IMR-90 (cell line): ENCODE measurements at regions not wholly inside any gene's neighbourhood (a gene's known extent, or its start where the extent isn't known, plus 50 kb on each side); places are given as distances from the start of the nearest gene placed in this dataset.

ENCODE experiments used
- ATAC-seq: fragments of 200-7000 bp; cut with Tn5 transposase; 2 replicates; pipeline ENCODE4 v1.9.1; 2020; ENCODE audit warnings: low read depth, mild to moderate bottlenecking, moderate library complexity
- BruUV-seq: library from RNA; stranded (reverse); fragments of 400-500 nt; replicated peaks from 2 replicates; lab custom pipeline; 2021; lab: Mats Ljungman, UMichigan
- CTCF ChIA-PET: fragments of 300-600 bp; formaldehyde crosslinking; extraction: SDS; loops from one replicate; lab custom pipeline; 2021; ENCODE audit warnings: antibody characterized with exemption; lab: Yijun Ruan, JAX
- POLR2A ChIA-PET: fragments of 300-600 bp; sonication (Branson Sonifier 250); formaldehyde crosslinking; loops from one replicate; lab custom pipeline; 2022; ENCODE audit warnings: antibody characterized with exemption; ENCODE audit not compliant: unreplicated experiment; lab: Charles Lee
- DNase-seq: peaks from one replicate; pipeline ENCODE4 v3.0.0; 2013
- H2AFZ ChIP-seq: replicated peaks from 2 replicates; pipeline ENCODE3; 2013; ENCODE audit warnings: low read length, mild to moderate bottlenecking; ENCODE audit not compliant: poor library complexity
- H2AK5ac ChIP-seq: 2 replicates; pipeline ENCODE4 v1.6.1; 2013; ENCODE audit warnings: low read depth, low read length, inconsistent platforms
- H2AK9ac ChIP-seq: replicated peaks from 2 replicates; pipeline ENCODE3; 2013; ENCODE audit warnings: mild to moderate bottlenecking, low read depth, low read length, moderate library complexity; ENCODE audit not compliant: poor library complexity
- H2BK120ac ChIP-seq: 2 replicates; pipeline ENCODE4 v1.6.1; 2013; ENCODE audit warnings: low read depth, low read length, inconsistent platforms
- H2BK15ac ChIP-seq: 3 replicates; pipeline ENCODE4 v1.6.1; 2013; ENCODE audit warnings: low read depth, low read length, inconsistent platforms
- H2BK20ac ChIP-seq: 2 replicates; pipeline ENCODE4 v1.6.1; 2013; ENCODE audit warnings: low read depth, mild to moderate bottlenecking, inconsistent platforms, low read length, moderate library complexity
- H2BK5ac ChIP-seq: 2 replicates; pipeline ENCODE4 v1.6.1; 2013; ENCODE audit warnings: mild to moderate bottlenecking, low read depth, low read length, inconsistent platforms; ENCODE audit not compliant: poor library complexity, severe bottlenecking
- H3K14ac ChIP-seq: replicated peaks from 2 replicates; pipeline ENCODE4 v1.6.1; 2013; ENCODE audit warnings: low read depth, low read length, inconsistent platforms
- H3K18ac ChIP-seq: 2 replicates; pipeline ENCODE4 v1.6.1; 2013; ENCODE audit warnings: low read depth, low read length, control low read depth
- H3K23ac ChIP-seq: 2 replicates; pipeline ENCODE4 v1.6.1; 2013; ENCODE audit warnings: low read depth, low read length, inconsistent platforms
- H3K27ac ChIP-seq: 2 replicates; pipeline ENCODE4 v1.5.1; 2013; ENCODE audit warnings: mild to moderate bottlenecking, control low read depth, low read length; ENCODE audit not compliant: insufficient read depth
- H3K27me3 ChIP-seq: 2 replicates; pipeline ENCODE4 v1.6.1; 2013; ENCODE audit warnings: low read length; ENCODE audit not compliant: control insufficient read depth, insufficient read depth
- H3K36me3 ChIP-seq: 2 replicates; pipeline ENCODE4 v1.6.1; 2013; ENCODE audit warnings: low read length, mixed read lengths; ENCODE audit not compliant: control insufficient read depth, insufficient read depth
- H3K4ac ChIP-seq: 2 replicates; pipeline ENCODE4 v1.6.1; 2013; ENCODE audit warnings: low read depth, low read length, inconsistent platforms
- H3K4me1 ChIP-seq: 2 replicates; pipeline ENCODE4 v1.6.1; 2013; ENCODE audit warnings: low read length, mixed read lengths; ENCODE audit not compliant: control insufficient read depth, insufficient read depth
- H3K4me2 ChIP-seq: 2 replicates; pipeline ENCODE4 v1.6.1; 2013; ENCODE audit warnings: low read depth, mild to moderate bottlenecking, control low read depth, low read length, moderate library complexity
- H3K4me3 ChIP-seq: 2 replicates; pipeline ENCODE4 v1.5.1; 2013; ENCODE audit warnings: low read depth, mild to moderate bottlenecking, control low read depth, low read length, moderate library complexity; ENCODE audit not compliant: insufficient read depth
- H3K56ac ChIP-seq: 2 replicates; pipeline ENCODE4 v1.6.1; 2013; ENCODE audit warnings: low read length, inconsistent platforms; ENCODE audit not compliant: insufficient read depth; ENCODE audit errors: extremely low read depth
- H3K79me1 ChIP-seq, 2 experiments: 2 replicates each; pipeline ENCODE4 v1.6.1; 2013; ENCODE audit warnings: low read length in 2 of 2, inconsistent platforms in 1 of 2, low read depth in 1 of 2
- H3K9ac ChIP-seq: 2 replicates; pipeline ENCODE4 v1.6.1; 2013; ENCODE audit warnings: low read depth, low read length, control low read depth
- H3K9me1 ChIP-seq: 2 replicates; pipeline ENCODE4 v1.6.1; 2013; ENCODE audit warnings: low read length, inconsistent platforms; ENCODE audit not compliant: insufficient read depth
- H3K9me3 ChIP-seq: 2 replicates; pipeline ENCODE4 v1.6.1; 2013; ENCODE audit warnings: low read length; ENCODE audit not compliant: control insufficient read depth, insufficient read depth
- H4K20me1 ChIP-seq: 2 replicates; pipeline ENCODE4 v1.6.1; 2013; ENCODE audit warnings: low read length, inconsistent platforms; ENCODE audit not compliant: insufficient read depth
- H4K5ac ChIP-seq: 2 replicates; pipeline ENCODE4 v1.6.1; 2013; ENCODE audit warnings: mild to moderate bottlenecking, low read depth, low read length, control low read depth
- H4K8ac ChIP-seq, 2 experiments: 2 replicates each; pipeline ENCODE4 v1.6.1; 2013; ENCODE audit warnings: low read depth in 2 of 2, low read length in 2 of 2, control low read depth in 1 of 2, inconsistent platforms in 1 of 2
- H4K91ac ChIP-seq: 2 replicates; pipeline ENCODE4 v1.6.1; 2013; ENCODE audit warnings: low read depth, low read length, inconsistent platforms; ENCODE audit not compliant: insufficient read depth
- MAZ ChIP-seq: IDR thresholded peaks from 2 replicates; pipeline ENCODE4 v1.6.1; 2012; ENCODE audit warnings: low read depth, mild to moderate bottlenecking, low read length, improper control_type of control experiment, moderate library complexity, borderline replicate concordance
- POLR2A ChIP-seq: IDR thresholded peaks from 2 replicates; pipeline ENCODE4 v1.6.1; 2012; ENCODE audit warnings: mild to moderate bottlenecking, low read depth, low read length
- RAD21 ChIP-seq: IDR thresholded peaks from 2 replicates; pipeline ENCODE4 v1.6.1; 2012; ENCODE audit warnings: low read length, improper control_type of control experiment
- RFX5 ChIP-seq: IDR thresholded peaks from 2 replicates; pipeline ENCODE4 v1.8.0; 2012; ENCODE audit warnings: low read depth, mild to moderate bottlenecking, low read length, moderate library complexity
- SMC3 ChIP-seq: fragments of 150-350 bp; IDR thresholded peaks from 2 replicates; pipeline ENCODE4 v1.6.1; 2016; ENCODE audit warnings: low read depth, mild to moderate bottlenecking, antibody characterized with exemption, low read length, moderate library complexity
- whole genome bisulfite sequencing, 2 experiments: methylation state at CpG; one replicate each; pipeline versions ENCODE4 v1.1.5 to v1.1.7; 2013; ENCODE audit warnings: missing lambda C conversion rate in 2 of 2; ENCODE audit not compliant: insufficient read length in 1 of 2; ENCODE audit errors: extremely low coverage in 2 of 2; 5-methylcytosine and 5-hydroxymethylcytosine counted together
- dilution Hi-C: fragments of 300-500 bp; cut with HindIII; formaldehyde crosslinking; loops from one replicate; pipeline ENCODE4 v1.14.3; 2018; ENCODE audit warnings: low sequenced_read_pairs; ENCODE audit not compliant: unreplicated experiment
- in situ Hi-C: fragments of 300-500 bp; cut with MboI; formaldehyde crosslinking; loops from 3 replicates; pipeline ENCODE4 v1.14.3; 2019; ENCODE audit warnings: low sequenced_read_pairs, inconsistent platforms, mixed read lengths
- intact Hi-C: fragments of 100-400 bp; cut with micrococcal nuclease; formaldehyde crosslinking; loops from 2 replicates; pipeline ENCODE4 v1.10.0; 2022
- TF ChIP-seq, protein P1 (sequence below): conservative IDR thresholded peaks from 2 replicates; pipeline ENCODE4 v1.5.1; 2012; ENCODE audit warnings: mild to moderate bottlenecking, low read depth, low read length, improper control_type of control experiment

DNA sequence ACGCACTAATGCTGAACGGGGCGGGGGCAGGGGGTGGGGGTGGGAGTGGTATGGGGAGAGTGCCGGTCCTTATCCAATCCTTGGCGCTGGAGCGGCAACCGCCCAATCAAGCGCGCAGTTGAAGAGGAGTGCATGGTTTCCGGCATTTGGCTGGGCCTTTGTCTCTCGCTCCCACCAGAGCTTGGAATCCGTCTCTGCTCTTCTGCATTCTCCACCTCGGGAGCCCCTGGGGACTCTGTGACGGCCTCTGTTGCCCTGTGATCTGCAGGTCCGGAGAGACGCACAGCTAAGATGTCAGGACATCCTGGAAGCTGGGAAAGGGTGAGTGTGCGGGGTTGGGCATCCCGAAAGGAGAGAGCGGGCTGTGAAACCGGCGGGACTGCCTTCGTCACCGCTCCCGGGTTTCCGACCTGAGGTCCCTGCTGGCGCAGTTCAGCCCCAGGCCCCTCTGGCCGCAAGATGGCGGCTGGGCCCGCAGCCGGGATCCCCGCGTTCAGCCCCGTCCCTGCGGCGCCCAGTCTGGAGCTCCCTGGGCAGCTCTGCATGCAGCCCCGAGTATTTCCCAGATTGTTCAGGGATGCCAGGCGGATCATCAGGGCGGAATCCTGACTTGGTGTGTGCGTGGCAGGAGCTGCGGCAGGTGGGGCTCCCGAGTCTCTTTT, 53.6 kb upstream of the ZNF254 start:
- no peak overlapping the region; the same call in 2 of the 3 replicates for H2BK15ac ChIP-seq
- H2AK5ac ChIP-seq: peak overlapping the region; percentile 40; the same call in 1 of the 2 replicates
- peak overlapping the region; percentile 85 for H3K14ac ChIP-seq
- peak overlapping the region; percentile 63 to 93 for H4K8ac ChIP-seq
- peak overlapping the region; percentile 95 for H2AFZ ChIP-seq
- H3K27me3 ChIP-seq: no peaks in the 10 kb centered on the region
- ChIA-PET POLR2A (interaction anchor here (0.6 kb wide), 3 partner anchors 18 to 499 kb away, joined by 3 read pairs; no protein-coding TSS in a partner anchor), CTCF (interaction anchor here (1.2 to 1.4 kb wide), 2 partner anchors 15 to 963 kb away, joined by 3 to 5 read pairs; no protein-coding TSS in a partner anchor)
- H3K4ac ChIP-seq: peak overlapping the region; percentile 82
- dilution Hi-C loops: no loop called here
- H4K91ac ChIP-seq: peak overlapping the region; percentile 82
- H3K9me1 ChIP-seq: 0 out of 2 replicates have a peak, but pooled peaks cover 4% of the 10 kb centered on the region
- H2BK20ac ChIP-seq: no peak overlapping the region
- H3K56ac ChIP-seq: peak overlapping the region; percentile 86
- WGBS, 2 experiments: 0% methylated on average over 17 of the region's 41 CpGs; no CpG with 5 or more reads in 1 of the 2 experiments
- ATAC-seq: peak; percentile 96
- peaks cover 13% of the 10 kb centered on the region for H3K36me3 ChIP-seq
- H3K9ac ChIP-seq: peak overlapping the region; percentile 96
- peak; percentile 86 for TF ChIP-seq POLR2A
- no peak for TF ChIP-seq SMC3
- peak; percentile 10; the same call in 1 of the 2 replicates for TF ChIP-seq RAD21
- TF ChIP-seq RFX5: no peak
- TF ChIP-seq MAZ: peak; percentile 85; the same call in 1 of the 2 replicates
- TF ChIP-seq, protein P1, sequence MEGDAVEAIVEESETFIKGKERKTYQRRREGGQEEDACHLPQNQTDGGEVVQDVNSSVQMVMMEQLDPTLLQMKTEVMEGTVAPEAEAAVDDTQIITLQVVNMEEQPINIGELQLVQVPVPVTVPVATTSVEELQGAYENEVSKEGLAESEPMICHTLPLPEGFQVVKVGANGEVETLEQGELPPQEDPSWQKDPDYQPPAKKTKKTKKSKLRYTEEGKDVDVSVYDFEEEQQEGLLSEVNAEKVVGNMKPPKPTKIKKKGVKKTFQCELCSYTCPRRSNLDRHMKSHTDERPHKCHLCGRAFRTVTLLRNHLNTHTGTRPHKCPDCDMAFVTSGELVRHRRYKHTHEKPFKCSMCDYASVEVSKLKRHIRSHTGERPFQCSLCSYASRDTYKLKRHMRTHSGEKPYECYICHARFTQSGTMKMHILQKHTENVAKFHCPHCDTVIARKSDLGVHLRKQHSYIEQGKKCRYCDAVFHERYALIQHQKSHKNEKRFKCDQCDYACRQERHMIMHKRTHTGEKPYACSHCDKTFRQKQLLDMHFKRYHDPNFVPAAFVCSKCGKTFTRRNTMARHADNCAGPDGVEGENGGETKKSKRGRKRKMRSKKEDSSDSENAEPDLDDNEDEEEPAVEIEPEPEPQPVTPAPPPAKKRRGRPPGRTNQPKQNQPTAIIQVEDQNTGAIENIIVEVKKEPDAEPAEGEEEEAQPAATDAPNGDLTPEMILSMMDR: 0 out of 2 replicates have a peak, but pooled peaks have one; percentile 18
- in situ Hi-C loops: loop anchor here (25.0 kb wide), 1 partner anchor 771 kb away; the partner anchor contains the start of gene ZNF724
- H3K79me1 ChIP-seq: peaks cover 10% of the 10 kb centered on the region in 2 experiments; a peak in 3 of 4 replicates
- peak overlapping the region; percentile 87 for H3K23ac ChIP-seq
- H2AK9ac ChIP-seq: peak overlapping the region; percentile 81
- H2BK120ac ChIP-seq: 0 out of 2 replicates have a peak overlapping the region, but pooled peaks have one; percentile 55
- H3K18ac ChIP-seq: peak overlapping the region; percentile 81
- peak overlapping the region; percentile 75 for H2BK5ac ChIP-seq
- BruUV-seq: no TSS peak
- peak overlapping the region; percentile 88 for H4K5ac ChIP-seq
- peak; percentile 91 for DNase-seq
- peak overlapping the region; percentile 97 for H3K4me3 ChIP-seq
- peak overlapping the region; percentile 96 for H3K27ac ChIP-seq
- intact Hi-C loops: loop anchor here (5.0 to 10.0 kb wide), 3 partner anchors 116 to 279 kb away; partner anchors contain the start of gene ZNF681
- no peaks in the 10 kb centered on the region for H3K9me3 ChIP-seq
- H3K4me2 ChIP-seq: peak overlapping the region; percentile 85
- H3K4me1 ChIP-seq: no peaks in the 10 kb centered on the region
- H4K20me1 ChIP-seq: 0 out of 2 replicates have a peak, but pooled peaks cover 3% of the 10 kb centered on the region
